Activated CD8-positive, alpha-beta T cell treated with anti-CD3 and anti-CD28 coated beads for 36 hours (primary cell): ENCODE measurements at regions not wholly inside any gene's neighbourhood (a gene's known extent, or its start where the extent isn't known, plus 50 kb on each side); places are given as distances from the start of the nearest gene placed in this dataset.

Experiments used
- ATAC-seq: fragments of 200-7000 bp; cut with Tn5 transposase; one replicate; pipeline ENCODE4 v1.10.0; 2021; ENCODE audit warnings: mild to moderate bottlenecking, moderate library complexity
- CTCF ChIA-PET: fragments of 350-600 bp; sonication (Branson Sonifier 250); formaldehyde crosslinking; loops from one replicate; lab custom pipeline; 2021; ENCODE audit warnings: antibody characterized with exemption; lab: Charles Lee
- POLR2A ChIA-PET: fragments of 350-600 bp; sonication (Branson Sonifier 250); formaldehyde crosslinking; loops from one replicate; lab custom pipeline; 2021; ENCODE audit warnings: antibody characterized with exemption; lab: Charles Lee
- DNase-seq: peaks from one replicate; pipeline ENCODE4 v3.0.0-alpha.2; 2020
- H3K27ac Mint-ChIP-seq: one replicate; pipeline ENCODE4 v1.8.0; 2021; ENCODE audit warnings: mild to moderate bottlenecking, mixed read lengths
- H3K27me3 Mint-ChIP-seq: one replicate; pipeline ENCODE4 v1.8.0; 2021; ENCODE audit warnings: mixed read lengths
- H3K36me3 Mint-ChIP-seq: one replicate; pipeline ENCODE4 v1.8.0; 2021; ENCODE audit warnings: low read depth, mixed read lengths
- H3K4me1 Mint-ChIP-seq: one replicate; pipeline ENCODE4 v1.8.0; 2021; ENCODE audit warnings: low read depth, mixed read lengths
- H3K4me3 Mint-ChIP-seq: one replicate; pipeline ENCODE4 v1.8.0; 2021; ENCODE audit warnings: mild to moderate bottlenecking, moderate library complexity, mixed read lengths
- H3K9me3 Mint-ChIP-seq: one replicate; pipeline ENCODE4 v1.8.0; 2021; ENCODE audit warnings: mixed read lengths
- intact Hi-C: fragments of 100-400 bp; cut with micrococcal nuclease; formaldehyde crosslinking; loops from one replicate; pipeline ENCODE4 v1.10.0; 2022
- TF ChIP-seq, protein P1 (sequence below): fragments of 200-600 bp; IDR thresholded peaks from one replicate; pipeline ENCODE4 v1.8.0; 2022; ENCODE audit warnings: antibody characterized with exemption, mild to moderate bottlenecking

DNA sequence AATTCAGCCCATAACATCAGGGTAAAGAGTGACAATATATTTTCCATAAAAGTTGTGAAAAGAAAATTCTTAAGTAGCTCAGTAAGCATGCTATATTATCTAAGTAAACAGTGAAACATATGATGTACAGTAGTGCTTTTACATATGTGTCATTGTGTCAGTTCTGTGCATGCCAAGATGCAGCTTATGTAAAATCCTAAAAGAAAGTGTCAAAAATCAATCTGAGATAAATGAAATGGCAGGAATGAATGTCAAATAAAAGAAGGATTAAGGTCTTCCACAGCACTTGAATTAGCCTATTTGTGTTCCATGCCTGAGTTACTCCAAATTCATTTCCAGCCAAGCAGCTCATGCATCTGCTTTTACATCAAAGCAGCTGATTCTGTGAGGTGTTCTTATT is 452.7 kb upstream of the HS3ST1 start:
- no peak for ATAC-seq
- no peak overlapping the region for H3K27ac Mint-ChIP-seq
- POLR2A ChIA-PET: no interaction called here

DNA sequence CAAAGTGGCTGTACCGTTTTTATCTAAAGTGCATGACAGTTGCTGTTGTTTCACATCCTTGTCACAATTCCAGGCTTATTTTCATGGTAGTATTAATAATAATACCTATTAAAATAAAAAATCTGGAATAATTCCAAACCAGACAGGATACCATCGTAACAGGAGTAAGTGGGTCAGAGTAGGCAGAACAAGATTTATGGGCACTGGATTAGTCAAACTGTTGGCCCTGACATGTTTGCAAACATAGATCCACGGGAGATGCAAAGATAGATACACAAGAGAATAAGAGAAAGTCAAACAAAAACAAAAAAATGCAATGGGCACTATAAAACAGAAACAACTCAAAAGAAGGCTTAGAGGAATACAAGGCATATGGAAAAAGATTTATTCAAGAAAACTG is 449.5 kb upstream of the HS3ST1 start:
- no peaks in the 10 kb centered on the region for H3K36me3 Mint-ChIP-seq
- TF ChIP-seq, protein P1, sequence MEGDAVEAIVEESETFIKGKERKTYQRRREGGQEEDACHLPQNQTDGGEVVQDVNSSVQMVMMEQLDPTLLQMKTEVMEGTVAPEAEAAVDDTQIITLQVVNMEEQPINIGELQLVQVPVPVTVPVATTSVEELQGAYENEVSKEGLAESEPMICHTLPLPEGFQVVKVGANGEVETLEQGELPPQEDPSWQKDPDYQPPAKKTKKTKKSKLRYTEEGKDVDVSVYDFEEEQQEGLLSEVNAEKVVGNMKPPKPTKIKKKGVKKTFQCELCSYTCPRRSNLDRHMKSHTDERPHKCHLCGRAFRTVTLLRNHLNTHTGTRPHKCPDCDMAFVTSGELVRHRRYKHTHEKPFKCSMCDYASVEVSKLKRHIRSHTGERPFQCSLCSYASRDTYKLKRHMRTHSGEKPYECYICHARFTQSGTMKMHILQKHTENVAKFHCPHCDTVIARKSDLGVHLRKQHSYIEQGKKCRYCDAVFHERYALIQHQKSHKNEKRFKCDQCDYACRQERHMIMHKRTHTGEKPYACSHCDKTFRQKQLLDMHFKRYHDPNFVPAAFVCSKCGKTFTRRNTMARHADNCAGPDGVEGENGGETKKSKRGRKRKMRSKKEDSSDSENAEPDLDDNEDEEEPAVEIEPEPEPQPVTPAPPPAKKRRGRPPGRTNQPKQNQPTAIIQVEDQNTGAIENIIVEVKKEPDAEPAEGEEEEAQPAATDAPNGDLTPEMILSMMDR: no peak
- H3K4me3 Mint-ChIP-seq: no peak overlapping the region
- no peaks in the 10 kb centered on the region for H3K27me3 Mint-ChIP-seq
- DNase-seq (no peak), ATAC-seq (no peak)
- peaks cover 9% of the 10 kb centered on the region for H3K9me3 Mint-ChIP-seq
- POLR2A ChIA-PET: no interaction called here
- intact Hi-C loops: no loop called here
- no peaks in the 10 kb centered on the region for H3K4me1 Mint-ChIP-seq
- no peak overlapping the region for H3K27ac Mint-ChIP-seq
- CTCF ChIA-PET: no interaction called here

More for the DNA sequence above, 452.7 kb upstream of the HS3ST1 start:
- CTCF ChIA-PET: no interaction called here
- intact Hi-C loops: no loop called here
- DNase-seq: no peak
- Mint-ChIP-seq H3K27me3 (no peaks in the 10 kb centered on the region), H3K4me1 (no peaks in the 10 kb centered on the region), H3K36me3 (no peaks in the 10 kb centered on the region), H3K4me3 (no peak overlapping the region), H3K9me3 (peaks cover 6% of the 10 kb centered on the region)
- TF ChIP-seq, protein P1: no peak

DNA sequence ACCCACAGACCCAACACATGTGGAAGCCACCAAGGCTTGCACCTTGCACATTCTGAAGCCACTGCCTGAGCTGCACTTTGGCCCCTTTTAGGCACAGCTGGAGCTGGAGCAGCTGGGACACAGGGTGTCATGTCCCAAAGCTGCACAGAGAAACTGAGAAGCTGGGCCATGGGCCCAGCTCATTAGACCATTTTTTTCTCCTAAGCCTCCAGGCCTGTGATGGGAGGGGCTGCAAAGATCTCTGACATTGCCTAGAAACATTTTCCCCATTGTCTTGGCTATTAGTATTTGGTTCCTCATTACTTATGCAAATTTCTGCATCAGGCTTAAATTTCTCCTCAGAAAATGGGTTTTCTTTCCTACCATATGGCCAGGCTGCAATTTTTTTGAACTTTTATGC is 447.4 kb upstream of the HS3ST1 start:
- CTCF ChIA-PET: no interaction called here
- Mint-ChIP-seq H3K4me3 (no peak overlapping the region), H3K4me1 (no peaks in the 10 kb centered on the region), H3K27me3 (no peaks in the 10 kb centered on the region), H3K36me3 (no peaks in the 10 kb centered on the region), H3K27ac (no peak overlapping the region), H3K9me3 (peaks cover 9% of the 10 kb centered on the region)
- DNase-seq: no peak
- POLR2A ChIA-PET: no interaction called here
- TF ChIP-seq, protein P1: no peak
- intact Hi-C loops: no loop called here
- ATAC-seq: no peak

DNA sequence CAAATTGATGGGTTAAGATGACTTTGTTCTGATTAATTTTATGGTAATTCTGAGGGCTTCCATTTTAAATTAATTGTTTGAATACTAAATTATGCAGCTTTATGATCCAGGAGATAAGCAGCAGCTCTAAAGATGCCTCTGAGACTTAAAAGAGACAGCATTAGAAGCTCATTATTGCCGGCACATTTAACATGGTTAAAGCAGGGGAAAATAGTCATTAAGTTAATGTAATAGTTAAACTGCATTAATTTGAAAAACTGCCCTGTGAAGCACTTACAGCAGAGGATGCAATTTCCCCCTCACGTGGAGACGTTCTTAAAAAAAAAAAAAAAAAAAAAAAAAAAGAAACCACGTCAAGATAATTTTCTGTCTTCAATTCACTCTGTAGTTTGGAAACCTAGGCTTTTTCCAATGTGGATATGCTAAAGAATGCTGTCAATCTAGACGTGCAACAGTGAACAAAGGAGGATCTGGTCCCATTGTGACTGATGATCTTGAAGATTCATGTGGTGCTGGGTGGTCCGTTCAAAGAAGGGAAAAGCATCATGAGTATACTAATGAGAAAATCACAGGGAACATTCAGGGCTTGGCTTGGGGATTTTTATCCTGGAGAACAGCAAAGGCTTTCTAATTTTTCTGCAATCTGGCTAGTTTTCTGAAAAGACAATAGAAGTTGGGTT is 440.6 kb upstream of the HS3ST1 start:
- Mint-ChIP-seq H3K4me3 (no peak overlapping the region), H3K27me3 (no peaks in the 10 kb centered on the region), H3K4me1 (no peaks in the 10 kb centered on the region), H3K9me3 (no peaks in the 10 kb centered on the region), H3K27ac (no peak overlapping the region), H3K36me3 (no peaks in the 10 kb centered on the region)
- CTCF ChIA-PET: no interaction called here
- no peak for ATAC-seq
- POLR2A ChIA-PET: no interaction called here
- DNase-seq: no peak
- TF ChIP-seq, protein P1: no peak
- intact Hi-C loops: no loop called here

DNA sequence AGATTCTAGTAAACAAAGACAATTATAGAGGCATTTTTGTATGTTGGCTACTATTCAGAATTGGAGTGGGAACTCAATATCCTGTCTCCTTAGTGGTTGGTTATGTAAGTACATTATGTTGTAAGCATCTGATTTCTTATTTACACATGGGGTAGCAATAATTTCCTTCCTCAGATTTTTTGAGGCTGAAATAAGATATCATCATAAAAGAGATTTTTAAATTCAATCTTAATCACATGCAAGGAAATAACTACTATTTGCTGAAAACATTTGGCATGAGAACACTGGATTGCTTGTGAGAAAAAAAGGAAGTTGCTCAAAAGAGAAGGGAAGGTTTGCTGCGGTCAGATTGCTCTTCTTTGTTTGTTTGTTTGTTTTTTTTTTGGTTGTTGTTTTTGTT is 437.7 kb upstream of the HS3ST1 start:
- ATAC-seq (no peak), DNase-seq (no peak)
- intact Hi-C loops: no loop called here
- Mint-ChIP-seq H3K9me3 (no peaks in the 10 kb centered on the region), H3K27ac (no peak overlapping the region), H3K27me3 (no peaks in the 10 kb centered on the region), H3K4me1 (no peaks in the 10 kb centered on the region), H3K36me3 (no peaks in the 10 kb centered on the region), H3K4me3 (no peak overlapping the region)
- TF ChIP-seq, protein P1: no peak
- ChIA-PET POLR2A (no interaction called here), CTCF (no interaction called here)
